GM20000 (cell line): ENCODE measurements at regions not wholly inside any gene's neighbourhood (a gene's known extent, or its start where the extent isn't known, plus 50 kb on each side); places are given as distances from the start of the nearest gene placed in this dataset.
"Not testable (repeated sequence)": the region's sequence is repeated elsewhere in the genome, so short reads cannot be mapped to it uniquely, and the experiment has no call there.

Source experiments
- DNase-seq: peaks from one replicate; pipeline ENCODE4 v3.0.0; 2012; ENCODE audit warnings: low spot score
- TF ChIP-seq, protein P1 (sequence below): IDR thresholded peaks from 2 replicates; pipeline ENCODE4 v1.5.1; 2012; ENCODE audit warnings: mild to moderate bottlenecking, control low read depth; ENCODE audit errors: extremely low read depth, missing control alignments

DNA sequence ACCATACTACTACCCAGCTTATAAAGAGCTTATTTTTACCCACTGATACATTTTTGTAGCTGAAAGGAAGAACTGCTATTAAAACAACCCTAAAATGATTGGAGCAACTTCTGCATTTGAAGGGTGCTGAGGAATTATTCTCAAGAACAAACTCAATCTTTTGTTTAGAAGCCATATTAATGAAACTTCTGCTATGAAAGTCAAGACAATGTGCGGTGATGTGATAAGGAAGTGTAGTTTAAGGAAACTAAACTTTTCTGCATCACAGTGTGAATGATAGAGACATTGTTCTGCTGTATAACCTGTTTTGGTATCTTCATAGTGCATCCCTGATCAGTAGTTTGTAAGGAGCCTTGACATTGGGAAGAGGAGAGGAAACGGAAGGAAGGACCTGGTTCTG, 408.5 kb downstream of the TMEM38B start:
- TF ChIP-seq, protein P1, sequence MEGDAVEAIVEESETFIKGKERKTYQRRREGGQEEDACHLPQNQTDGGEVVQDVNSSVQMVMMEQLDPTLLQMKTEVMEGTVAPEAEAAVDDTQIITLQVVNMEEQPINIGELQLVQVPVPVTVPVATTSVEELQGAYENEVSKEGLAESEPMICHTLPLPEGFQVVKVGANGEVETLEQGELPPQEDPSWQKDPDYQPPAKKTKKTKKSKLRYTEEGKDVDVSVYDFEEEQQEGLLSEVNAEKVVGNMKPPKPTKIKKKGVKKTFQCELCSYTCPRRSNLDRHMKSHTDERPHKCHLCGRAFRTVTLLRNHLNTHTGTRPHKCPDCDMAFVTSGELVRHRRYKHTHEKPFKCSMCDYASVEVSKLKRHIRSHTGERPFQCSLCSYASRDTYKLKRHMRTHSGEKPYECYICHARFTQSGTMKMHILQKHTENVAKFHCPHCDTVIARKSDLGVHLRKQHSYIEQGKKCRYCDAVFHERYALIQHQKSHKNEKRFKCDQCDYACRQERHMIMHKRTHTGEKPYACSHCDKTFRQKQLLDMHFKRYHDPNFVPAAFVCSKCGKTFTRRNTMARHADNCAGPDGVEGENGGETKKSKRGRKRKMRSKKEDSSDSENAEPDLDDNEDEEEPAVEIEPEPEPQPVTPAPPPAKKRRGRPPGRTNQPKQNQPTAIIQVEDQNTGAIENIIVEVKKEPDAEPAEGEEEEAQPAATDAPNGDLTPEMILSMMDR, result no peak
- DNase-seq, result no peak

DNA sequence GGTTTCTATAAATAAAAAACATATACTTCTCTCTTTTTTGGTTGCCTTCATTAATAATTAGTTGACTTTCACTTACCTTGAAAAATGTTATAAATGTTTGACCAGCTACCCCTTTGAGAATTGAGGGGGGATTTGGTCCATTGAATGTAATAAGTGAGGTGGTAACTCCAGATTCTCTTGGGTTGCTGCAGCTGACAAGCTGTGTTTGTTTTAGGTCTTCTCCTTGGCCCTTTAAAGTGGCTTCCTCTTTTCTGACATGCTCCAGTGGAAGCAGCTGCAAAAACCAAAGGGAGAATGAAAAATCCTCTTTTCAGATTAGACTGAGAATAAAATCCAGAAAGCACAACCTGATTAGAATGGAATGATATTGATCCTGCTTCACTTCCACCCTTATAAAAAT, 410.5 kb downstream of the TMEM38B start:
- no peak for DNase-seq
- TF ChIP-seq, protein P1, result no peak

DNA sequence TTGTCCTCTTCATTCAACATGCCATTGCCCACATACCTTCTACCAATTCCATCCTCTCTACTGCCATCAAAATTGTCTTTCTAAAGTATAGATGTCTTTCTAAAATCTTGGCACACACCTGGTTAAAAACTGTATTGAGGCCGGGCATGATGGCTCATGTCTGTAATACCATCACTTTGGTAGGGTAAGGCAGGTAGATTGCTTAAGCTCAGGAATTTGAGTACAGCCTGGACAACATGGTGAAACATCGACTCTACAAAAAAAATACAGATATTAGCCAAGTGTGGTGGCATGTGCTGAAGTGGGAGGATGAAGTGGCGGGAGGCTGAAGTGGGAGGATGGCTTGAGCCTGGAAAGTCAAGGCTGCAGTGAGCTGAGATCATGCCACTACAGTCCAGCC, 412.1 kb downstream of the TMEM38B start:
- DNase-seq, result no peak
- TF ChIP-seq, protein P1, result no peak

DNA sequence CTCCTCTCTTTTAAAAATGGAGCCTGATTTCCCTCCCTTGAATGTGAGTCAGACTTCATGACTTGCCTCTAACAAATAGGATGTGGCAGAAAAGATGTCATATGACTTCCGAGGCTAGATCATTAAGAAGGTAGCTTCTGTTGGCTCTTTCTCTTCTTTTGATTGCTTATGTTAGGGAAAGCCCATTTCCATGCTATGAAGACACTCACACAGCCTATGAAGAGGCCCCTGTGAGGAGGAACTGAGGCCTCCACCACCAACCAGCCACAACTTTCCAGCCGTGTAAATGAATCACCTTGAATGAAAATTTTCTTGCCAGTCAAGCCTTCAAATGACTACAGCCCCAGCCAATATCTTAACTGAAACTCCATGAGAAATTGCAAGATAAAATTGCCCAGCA, 413.4 kb downstream of the TMEM38B start:
- TF ChIP-seq, protein P1, result no peak
- DNase-seq, result no peak

DNA sequence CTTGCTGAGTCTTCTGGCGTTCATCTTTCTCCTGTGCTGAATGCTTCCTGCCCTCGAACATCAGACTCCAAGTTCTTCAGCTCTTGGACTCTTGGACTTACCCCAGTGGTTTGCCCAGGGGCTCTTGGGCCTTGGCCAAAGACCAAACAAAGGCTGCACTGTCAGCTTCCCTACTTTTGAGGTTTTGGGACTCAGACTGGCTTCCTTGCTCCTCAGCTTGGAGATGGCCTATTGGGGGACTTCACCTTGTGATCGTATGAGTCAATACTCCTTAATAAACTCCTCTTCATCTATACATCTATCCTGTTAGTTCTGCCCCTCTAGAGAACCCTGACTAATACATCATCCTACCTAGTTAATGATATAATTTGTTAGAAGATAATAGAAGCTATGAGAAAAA, 415.4 kb downstream of the TMEM38B start:
- DNase-seq, result not testable (repeated sequence)

DNA sequence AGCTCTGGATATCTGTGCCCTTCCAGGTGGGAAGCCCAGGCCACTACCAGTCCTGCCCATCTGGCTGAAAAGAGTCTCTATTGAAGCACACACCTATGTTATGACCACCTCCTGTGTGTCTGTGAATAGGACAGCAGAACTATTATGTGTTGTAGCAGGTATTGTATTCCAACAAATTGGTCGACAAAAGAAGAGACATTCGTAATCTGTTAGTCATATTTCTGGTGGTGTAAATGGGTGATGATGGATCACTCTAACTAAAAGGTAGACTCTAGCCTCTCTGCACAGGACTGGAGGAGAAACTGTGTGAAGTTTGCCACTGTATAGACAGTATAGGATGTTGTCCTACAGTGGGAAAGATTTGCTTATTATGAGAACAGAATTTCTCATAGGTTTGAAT, 416.1 kb downstream of the TMEM38B start:
- DNase-seq, result no peak
- TF ChIP-seq, protein P1, result no peak

DNA sequence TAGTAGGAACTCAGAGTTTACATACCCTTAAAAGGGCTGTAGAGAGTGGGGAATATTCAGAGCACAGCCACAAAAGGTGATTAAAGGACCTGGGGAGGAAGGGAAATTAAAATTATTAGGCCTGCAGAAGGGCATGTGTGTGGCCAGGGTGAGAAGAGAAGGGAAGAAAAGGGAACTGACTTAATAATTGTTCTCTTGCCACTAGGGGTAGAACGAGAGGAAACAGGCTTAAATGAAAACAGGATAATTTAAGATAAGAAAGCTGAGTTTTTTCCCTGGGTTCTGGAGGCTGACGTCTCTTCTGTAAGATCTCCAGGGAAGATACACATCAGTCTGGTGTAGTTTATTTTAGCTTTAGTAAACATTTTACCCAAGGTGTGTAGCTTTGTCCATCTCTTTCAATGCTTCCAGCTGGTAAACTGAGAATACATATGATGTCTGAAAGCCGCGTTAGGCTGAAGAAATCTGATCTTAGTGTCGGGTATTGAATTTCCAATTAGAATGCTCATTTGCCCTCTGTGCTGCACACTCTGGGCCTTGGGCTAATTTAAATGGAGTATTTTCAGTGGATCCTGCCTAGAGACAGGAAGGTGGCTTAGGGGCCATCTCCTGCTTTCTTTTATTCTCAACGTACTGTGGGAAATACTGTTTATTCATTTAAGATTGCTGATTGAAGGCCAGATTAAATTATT, 416.8 kb downstream of the TMEM38B start:
- DNase-seq, result no peak
- TF ChIP-seq, protein P1, result no peak

DNA sequence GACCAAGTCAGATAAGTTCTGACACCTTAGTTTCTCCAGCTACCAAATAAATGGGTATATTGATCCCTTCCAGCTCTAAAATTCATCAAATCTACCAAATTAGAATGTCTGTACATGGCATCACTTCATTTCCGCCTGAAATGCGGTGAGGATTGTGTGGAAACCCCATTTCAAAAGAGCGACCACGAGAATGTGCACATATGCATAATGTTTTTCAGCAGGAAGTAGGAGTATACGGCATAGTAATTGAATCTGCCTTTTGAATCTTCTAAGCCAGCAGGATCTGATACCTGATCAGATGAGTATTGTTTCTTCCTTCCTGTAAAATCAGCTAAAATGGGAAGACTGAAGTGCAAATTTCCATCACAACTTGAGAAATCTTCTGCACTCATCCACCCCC, 418.6 kb downstream of the TMEM38B start:
- no peak for DNase-seq

More for the DNA sequence above, 418.6 kb downstream of the TMEM38B start:
- TF ChIP-seq, protein P1, result no peak
